GM23248 (cell line): ENCODE measurements at regions not wholly inside any gene's neighbourhood (a gene's known extent, or its start where the extent isn't known, plus 50 kb on each side); places are given as distances from the start of the nearest gene placed in this dataset.

Experiments
- EZH2 ChIP-seq: fragments of 200-600 bp; sonication (generic); IDR thresholded peaks from 2 replicates; pipeline ENCODE4 v1.6.1; 2018; ENCODE audit warnings: antibody characterized with exemption, mild to moderate bottlenecking; ENCODE audit not compliant: insufficient read depth, poor library complexity, severe bottlenecking
- EZH2phosphoT487 ChIP-seq: fragments of 200-600 bp; sonication (generic); IDR thresholded peaks from 2 replicates; pipeline ENCODE4 v1.6.1; 2018; ENCODE audit warnings: antibody characterized with exemption, moderate library complexity, mild to moderate bottlenecking, low read depth; ENCODE audit not compliant: insufficient read depth

GRCh38 chr7:35477609-35478008 is 217.3 kb downstream of the HERPUD2 start:
- TF ChIP-seq EZH2 (no peak), EZH2phosphoT487 (no peak)
